ENCODE measurements at regions not wholly inside any gene's neighbourhood (a gene's known extent, or its start where the extent isn't known, plus 50 kb on each side); places are given as distances from the start of the nearest gene placed in this dataset.
A peak's percentile ranks its signal among the peaks of the same experiment; 100 is the strongest.

DNA sequence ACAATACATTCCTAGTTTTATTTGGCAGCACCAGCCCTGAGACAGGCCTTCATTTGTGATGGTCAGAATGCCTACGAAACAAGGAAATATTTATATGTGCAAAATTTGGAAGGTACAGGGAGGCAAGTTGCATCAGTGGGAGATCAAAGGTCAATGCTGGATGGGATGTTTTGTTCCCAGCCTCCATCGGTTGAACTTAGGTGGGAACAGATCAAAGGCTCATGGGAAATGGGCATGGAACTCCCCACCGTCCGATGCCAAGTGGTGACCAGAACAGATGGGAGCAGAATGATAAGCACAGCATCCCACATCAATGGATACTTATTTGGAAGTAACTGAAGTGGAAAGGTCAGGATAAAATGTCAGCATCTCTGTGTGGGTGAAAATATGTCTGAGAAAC is 177.7 kb upstream of the TNFAIP3 start:
- DNase-seq (ENCODE audit: low read depth, low spot score) = no peak

DNA sequence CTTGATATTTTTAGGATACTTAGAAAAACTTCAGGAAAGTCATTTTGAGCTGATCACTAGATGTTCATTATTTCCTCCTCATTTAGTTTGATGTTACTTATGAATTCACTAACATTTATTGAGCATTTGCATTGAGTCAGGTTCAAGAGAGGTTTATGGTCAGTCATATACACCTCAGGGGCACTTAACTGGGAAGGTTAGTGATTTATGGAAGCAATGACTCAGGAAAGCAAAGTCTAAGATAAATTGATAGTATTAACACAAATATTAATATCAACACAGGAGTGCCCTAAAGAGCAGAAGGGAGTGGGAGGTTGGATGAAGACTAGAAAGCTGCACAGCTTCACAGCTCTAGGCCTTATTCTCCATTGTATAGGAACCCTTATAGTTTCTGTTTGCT is 177.0 kb upstream of the TNFAIP3 start:
- DNase-seq (ENCODE audit: low read depth, low spot score) = no peak

DNA sequence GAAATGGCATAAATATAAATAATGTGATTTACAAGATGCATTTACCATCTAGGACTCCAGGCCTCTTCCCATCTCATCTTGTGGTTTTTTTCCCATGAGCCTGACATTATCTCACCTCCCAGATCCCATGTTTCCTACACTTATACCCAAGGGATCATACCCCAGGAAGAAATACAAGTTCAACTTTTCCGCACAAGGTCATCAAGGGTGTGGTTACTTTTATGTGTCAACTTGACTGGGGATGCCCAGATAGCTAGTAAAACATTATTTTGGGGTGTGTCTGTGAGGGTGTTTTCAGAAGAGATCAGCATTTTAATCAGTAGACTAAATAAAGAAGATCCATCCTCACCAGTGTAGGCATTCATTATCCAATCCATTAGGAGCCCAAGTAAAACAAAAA is 176.3 kb upstream of the TNFAIP3 start:
- no peak for DNase-seq (ENCODE audit: low read depth, low spot score)

DNA sequence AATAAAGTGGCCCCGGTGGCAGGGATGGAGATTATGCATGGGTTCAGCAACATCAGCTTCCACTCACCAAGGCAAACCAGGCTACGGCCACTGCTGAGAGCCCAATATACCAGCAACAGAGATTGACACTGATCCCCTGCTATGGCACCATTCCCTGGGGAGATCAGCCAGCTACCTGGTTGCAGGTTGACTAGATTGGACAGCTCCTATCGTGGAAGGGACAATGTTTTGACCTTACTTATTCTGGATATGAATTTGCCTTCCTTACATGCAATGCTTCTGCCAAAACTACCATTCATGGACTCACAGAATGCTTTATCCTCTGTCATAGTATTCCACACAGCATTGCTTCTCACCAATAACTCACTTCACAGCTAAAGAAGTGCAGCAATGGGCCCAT is 174.8 kb upstream of the TNFAIP3 start:
- DNase-seq (ENCODE audit: low read depth, low spot score) = no peak

DNA sequence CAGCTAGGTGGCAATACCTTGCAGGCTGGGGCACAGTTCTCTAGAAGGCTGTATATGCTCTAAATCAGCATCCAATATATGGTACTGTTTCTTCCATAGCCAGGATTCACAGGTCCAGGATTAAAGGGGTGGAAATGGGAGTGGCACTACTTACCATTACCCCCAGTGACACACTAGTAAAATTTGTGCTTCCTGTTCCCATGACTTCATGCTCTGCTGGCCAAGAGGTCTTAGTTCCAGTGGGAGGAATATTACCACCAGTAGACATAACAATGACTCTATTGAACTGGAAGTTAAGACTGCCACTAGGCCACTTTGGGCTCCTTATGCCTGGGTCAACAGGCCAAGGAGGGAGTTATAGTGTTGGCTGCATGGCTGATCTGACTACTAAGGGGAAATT is 174.3 kb upstream of the TNFAIP3 start:
- no peak for DNase-seq (ENCODE audit: low read depth, low spot score)

DNA sequence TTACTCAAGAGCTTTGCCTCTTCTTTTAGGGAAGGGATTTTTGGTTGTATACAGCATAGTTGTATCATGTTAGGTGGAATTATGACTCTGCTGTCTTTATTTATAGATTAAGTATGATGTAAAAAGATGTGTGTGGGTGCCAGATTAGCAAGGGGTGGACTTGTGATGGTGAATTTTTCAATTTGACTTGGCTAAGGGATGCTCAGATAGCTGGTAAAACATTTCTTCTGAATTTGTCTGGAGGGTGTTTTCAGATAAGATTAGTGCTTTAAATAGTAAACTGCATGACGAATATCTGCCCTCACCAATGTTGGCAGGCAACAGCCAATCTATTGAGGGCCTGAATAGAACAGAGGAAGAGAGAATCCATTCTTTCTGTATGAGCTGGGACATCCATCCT is 173.3 kb upstream of the TNFAIP3 start:
- DNase-seq (ENCODE audit: low read depth, low spot score) = no peak

DNA sequence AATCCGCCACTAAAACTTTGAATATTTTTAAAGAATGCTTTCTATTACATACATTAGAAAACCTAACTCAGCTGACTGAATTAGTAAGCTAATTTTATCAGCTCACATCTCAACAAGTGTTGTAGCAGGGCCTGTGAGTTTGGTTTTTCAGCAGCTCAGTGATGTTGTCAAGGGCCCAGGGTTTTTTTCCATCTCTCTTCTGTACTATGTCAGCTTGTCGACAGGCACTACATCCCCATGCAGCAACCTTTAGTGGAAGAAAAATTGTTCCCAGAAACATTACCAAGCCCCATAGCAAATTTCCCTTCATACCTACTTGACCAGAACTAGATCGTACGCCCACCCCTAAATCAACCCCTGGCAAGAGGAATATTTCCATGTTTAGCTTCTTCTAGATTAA is 170.3 kb upstream of the TNFAIP3 start:
- DNase-seq (ENCODE audit: low read depth, low spot score) = no peak

DNA sequence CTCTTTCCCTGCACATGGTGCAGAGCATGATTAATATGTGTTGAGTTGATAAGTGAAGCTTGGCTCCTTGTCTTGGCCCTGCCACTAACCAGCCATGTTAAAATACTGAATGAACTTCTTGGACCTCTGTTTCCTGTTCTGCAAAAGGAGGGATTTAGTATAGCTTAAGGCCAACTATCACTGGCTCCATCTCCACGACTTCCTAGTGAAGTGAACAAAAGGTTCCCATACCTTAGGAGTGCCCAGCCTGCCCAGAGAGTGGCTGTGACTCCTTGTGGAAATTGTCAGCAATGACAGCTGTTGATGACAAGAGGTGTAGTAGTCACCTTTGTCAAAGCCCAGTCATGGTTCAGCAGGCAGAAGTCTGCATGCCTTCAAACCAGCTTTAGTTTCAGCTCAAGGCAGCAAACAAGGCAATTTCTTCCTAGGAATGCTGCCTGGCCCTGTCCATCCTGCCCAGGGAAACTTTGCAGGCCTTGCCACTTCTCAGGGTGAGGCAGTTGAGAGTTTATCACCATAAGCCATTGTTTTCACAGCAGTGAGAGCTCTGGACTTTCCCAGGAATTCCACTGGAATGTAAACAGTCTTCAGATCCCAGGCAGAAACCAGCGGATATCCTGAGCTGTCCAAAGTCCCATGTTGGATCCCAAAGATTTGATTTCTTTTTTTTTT is 169.7 kb upstream of the TNFAIP3 start:
- no peak for DNase-seq (ENCODE audit: low read depth, low spot score)

DNA sequence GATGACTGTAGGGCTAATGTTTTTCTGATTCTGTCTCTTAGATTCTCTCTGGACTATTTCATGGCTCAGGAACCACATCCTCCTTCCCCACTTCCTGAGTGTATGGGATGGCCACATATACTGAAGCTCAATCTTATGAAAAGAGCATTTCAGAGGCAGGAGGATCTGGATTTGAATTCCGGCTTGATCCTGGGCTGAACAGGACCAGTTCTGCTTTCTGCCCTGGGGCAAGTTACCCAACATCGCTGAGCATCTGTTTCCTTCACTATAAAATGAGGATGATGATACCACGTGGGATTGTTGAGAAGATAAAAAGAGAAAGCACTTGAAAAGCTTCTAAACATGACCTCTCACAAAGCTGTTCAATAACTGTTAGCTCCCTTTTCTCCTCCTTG is 168.4 kb upstream of the TNFAIP3 start:
- no peak for DNase-seq (ENCODE audit: low read depth, low spot score)

DNA sequence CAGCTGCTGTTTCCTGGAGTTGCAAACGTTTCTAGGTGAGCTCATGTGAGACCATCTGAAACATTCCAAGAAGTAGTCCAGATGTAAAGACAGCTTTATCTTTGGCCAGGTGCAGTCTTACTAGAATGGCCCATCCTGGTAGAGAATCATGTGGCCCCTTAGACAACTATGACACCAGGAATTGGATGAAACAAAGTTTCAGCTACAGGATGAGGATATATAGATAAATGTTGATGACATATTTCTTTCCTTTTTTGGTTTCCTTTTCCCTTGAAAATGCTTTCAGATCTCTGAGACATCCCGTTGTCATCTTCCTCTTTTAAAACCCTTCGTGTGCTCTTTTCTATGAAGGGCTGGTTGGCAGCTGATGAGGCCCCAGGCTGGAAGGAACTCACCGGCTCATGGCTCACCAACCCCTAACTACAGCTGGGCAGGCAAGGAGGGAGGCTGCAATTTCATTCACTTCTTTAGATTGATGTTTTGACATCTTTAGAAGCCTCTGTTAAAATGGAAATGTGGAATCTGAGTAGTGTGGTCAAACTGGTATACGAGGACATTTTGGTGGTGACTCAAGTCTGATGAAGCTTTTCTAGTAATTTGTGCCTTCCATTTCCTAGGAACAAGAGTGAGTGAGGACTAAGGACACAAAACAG is 167.9 kb upstream of the TNFAIP3 start:
- DNase-seq (ENCODE audit: low read depth, low spot score) = no peak

DNA sequence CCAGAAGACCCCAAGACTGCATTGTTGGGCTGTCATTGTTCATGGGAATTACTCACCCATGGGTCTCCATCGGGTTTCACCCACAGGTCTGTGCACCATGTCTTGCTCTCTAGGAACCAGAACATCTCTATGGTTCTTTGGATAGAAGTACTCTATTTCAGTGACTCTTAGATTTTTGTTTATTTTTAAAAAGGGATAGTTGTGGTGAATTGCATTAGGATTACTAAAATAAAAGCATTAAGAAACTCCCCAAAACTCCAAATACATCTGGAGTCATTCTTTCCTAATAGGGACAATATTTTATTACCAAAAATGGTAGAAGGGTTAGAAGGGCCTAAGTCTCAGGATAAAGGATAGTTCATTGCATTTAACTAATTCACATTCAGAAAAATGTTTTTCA is 166.9 kb upstream of the TNFAIP3 start:
- DNase-seq (ENCODE audit: low read depth, low spot score) = no peak

DNA sequence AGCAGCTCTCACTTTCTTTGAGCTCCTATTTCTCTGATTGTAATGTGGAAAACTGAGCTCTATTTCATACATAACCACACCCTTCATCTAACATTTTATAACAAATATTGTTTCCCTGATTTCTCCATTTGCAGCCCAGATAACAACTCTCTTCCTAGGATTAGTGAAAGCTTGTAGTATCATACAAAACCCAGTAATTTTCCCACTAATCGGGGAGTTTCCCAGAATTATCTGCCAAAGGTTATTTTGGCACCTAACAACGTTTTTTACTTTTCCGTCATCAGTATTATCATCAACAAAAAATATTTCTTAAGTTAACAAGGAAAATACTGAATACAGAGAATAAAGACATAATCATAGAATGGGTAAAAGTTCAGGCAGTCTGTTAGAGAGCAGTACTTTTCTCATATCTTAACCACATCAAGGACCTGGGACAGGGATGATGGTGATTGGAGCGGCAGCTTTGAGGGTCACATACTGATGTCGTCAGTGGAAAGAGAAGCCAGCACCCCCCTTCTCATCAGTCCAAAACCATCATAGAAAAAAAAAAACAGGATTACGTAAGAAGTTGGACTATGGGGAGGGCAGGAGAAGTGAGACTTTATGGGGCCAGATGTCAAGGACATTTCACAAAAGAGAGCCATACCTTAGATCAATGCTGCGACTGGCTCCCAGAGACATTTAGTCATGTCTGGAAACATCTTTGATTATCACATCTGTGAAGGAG is 166.1 kb upstream of the TNFAIP3 start:
- DNase-seq (ENCODE audit: low read depth, low spot score) = no peak

DNA sequence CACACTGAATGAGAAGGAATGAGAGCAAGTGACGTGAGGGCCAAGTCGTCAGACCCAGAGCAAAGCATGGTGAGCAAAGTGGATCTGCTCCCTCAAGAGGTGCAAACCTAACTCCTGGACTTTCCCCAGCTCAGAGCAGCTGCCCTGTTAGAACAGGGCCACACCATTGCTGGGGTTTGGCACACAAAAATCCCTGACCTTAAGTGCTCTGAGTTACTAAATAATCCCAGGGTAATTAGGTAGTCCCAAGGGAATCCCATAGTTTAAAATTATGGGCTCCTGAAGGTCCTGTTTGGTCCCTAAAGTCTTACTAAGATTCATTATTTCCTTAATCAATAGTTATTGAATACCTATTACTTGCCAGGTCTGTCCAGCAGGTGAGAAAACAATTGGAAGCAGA is 165.1 kb upstream of the TNFAIP3 start:
- DNase-seq (ENCODE audit: low read depth, low spot score) = no peak

DNA sequence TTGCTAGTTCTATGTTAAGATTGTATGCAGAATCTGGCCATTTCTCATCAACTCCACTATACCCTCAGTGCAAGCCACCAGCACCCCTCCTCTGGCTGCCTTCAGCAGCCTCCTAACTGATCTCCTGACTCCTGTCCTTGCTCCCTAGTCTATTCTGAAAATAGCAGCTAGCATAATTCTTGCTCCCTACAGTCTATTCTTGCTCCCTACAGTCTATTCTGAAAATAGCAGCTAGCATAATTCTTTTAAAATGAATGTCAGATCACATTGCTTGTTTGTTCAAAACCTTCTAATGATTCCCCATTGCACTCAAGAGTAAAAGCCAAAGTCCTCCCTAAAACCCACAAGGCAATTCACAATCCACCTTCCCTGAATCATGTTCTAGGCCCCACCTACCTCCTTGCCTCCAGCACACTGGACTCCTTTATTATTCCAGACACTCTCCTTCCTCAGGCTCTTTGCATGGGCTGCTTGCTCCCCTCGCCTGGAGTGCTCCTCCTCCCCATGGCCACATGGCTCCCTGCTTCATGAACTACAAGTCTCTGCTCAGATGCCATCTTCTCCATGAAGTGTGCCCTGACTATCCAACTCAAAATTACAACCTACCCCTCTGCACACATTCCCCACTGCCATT is 164.2 kb upstream of the TNFAIP3 start:
- no peak for DNase-seq (ENCODE audit: low read depth, low spot score)

DNA sequence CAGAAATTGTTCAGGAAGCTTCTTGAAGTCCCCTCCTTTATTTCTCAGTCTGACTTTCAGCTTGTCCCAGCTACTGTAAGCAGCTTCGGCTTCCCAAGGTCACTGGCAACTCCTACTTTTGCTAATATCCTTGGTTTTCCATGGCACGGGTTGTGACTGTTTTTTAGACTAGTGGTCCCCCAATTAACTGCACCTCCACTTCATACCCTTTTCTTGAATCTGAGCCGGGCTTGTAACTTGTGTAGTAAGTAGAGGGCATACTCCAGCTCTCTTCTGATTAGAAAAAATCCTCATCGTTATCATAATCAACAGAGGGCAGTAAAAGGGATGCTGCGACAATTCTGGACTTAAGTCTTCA is 162.3 kb upstream of the TNFAIP3 start:
- no peak for DNase-seq (ENCODE audit: low read depth, low spot score)

DNA sequence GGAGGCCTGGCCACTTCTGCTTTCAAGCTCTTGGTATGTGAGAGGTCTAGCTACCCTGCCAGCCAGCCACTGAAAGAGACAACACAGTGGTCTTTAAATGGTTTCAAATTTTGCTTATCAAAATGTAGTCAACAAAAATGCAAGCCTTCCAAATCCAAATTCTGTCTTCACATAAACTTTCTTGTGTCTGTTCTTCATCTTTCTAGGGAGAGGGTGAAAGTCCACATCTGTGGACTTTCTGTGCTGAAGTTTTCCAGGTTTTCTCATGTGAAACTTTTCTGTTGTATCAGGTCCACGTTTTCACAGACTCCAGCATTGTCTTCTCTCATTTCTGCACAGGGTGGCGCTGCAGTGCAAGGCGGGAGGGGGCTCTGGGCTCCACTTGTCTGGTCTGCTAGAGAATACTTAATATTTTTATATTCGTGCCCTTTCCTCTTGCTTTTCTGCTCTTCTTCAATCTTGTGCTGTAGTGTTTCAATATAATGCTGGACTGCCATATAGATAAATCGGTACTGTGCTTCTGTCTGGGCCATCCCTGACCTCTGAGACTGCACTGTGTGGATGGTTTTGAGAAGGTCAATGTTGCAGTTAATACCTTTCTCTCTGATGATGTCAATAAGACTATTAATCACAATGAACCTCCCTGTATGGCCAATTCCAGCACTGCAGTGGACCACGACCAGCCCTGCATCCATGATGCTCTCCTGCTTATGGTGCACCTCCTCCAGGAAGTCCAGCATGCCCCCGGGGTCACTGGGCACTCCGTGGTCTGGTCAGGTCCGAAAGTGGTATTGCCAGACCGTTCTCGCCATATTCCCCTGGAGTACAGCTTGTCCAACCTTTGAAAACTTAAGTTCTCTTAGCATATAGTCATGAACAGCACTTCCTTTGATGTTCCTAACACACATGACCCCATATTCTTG is 161.6 kb upstream of the TNFAIP3 start:
- DNase-seq (ENCODE audit: low read depth, low spot score) = no peak

DNA sequence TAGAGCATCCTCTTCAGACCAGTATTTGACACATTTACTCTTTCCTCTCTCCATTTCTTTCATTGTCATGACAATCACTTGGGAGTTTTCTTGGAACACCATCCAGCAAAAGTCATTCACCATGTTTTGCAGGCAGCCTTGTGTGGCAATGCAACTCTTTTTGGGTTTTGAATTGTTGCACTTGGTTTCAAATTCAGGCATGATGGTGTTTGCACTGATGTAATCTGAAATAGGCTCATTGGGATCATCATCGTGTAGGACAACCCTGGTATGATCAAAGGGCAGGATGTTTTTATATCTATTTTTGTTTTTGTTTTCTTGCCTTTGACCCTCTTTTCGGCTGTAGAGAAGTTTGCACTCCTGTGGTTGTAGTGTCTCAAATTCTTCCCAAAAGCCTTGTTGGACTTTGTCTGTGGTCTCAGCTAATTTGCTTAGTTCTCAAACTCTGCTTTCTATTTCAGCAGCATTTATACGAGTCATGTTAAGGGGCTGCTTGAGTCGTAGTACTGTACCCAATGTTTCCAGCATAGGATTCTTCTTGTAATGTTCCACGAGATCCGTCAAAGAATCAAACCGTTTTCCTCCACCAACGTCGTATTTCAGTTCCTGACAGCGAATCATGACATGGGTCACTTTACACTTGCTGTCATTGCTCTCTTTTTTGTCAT is 160.8 kb upstream of the TNFAIP3 start:
- DNase-seq (ENCODE audit: low read depth, low spot score) = no peak

DNA sequence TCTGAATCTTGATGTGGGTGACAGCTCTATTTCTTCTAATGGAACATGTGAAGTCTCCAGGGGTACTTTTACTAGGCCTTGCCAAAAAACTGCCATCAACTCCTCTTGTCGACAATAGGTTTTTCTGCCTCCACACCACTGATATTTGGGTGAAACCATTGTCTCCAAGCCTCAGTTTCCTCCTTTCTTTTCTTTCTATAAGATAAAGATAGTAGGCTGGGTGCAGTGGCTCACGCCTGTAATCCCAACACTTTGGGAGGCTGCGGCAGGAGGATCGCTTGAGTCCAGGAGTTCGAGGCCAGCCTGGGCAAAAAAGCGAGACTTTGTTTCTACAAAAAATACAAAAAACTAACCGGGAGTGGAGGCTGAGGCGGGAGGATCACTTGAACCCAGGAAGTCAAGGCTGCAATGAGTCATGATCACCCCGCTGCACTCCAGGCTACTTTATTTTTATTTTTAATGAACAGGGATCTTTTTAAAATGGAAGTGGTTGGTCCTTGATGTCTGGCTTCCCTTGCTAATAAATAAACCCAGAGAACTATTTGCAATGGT is 159.9 kb upstream of the TNFAIP3 start:
- no peak for DNase-seq (ENCODE audit: low read depth, low spot score)

DNA sequence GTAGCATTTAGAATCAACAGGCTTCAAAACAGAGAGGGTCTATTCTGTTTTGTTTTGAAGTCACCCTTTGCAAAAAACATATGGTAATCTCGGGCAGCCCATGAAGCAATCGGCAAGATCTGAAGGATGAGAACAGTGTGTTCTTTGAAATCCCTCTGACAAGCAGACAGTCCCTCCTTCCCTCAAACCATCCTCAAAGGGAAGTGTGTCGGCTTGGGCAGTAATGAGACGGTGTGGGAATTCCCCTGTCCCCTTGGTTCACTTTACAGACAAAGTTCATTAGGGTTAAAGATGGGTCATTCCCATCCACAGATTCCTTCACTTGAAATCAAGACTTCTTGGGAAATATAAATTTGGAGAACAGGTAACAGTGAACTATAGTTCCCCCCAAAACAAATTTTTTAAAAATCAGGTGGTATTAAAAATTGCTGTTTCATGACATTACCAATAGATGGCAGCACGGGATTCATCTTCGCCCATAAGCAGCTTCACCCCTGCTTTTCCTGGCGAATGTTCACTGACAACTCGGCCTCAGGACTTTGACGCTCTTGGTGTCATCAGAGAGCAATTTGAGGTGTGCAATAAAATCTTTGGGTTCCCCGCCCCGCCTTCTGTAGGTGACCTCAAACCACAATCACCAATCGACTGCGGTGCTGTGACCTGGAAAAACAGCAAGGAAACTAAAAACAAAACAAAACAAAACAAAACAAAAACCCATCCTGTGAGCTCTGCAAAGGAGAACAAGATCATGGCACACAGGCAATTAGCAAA is 159.3 kb upstream of the TNFAIP3 start:
- DNase-seq (ENCODE audit: low read depth, low spot score) = peak; percentile 43

DNA sequence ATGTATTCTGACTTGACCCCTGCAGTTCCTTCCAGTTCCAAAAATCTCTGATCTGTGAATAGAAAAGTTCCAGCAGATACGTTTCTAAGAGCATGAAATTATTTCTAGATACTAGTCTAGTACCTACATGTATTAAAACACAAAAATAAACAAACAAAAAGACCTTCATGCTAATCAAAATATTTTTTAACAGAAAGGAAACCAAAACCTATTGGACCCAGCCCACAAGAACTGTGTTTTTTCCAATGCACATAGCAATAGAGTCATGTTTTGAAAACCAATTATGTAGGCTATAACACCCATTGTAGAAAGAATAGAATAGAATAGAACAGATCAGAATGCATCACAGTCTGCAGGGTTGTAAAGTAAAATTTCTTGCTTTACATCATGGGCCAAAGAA is 158.6 kb upstream of the TNFAIP3 start:
- DNase-seq (ENCODE audit: low read depth, low spot score) = no peak

Measured in smooth muscle cell of the brain vasculature (primary cell).